ENCODE measurements at regions not wholly inside any gene's neighbourhood (a gene's known extent, or its start where the extent isn't known, plus 50 kb on each side); places are given as distances from the start of the nearest gene placed in this dataset.
"Not testable (repeated sequence)": the region's sequence is repeated elsewhere in the genome, so short reads cannot be mapped to it uniquely, and the experiment has no call there.

- no peak for DNase-seq (ENCODE audit: low read depth)
Observed at GRCh38 chr13:54004026-54004699, 975.5 kb downstream of the OLFM4 start.

- DNase-seq (ENCODE audit: low read depth), result no peak
Observed at GRCh38 chr13:54016542-54016941, 987.9 kb downstream of the OLFM4 start.

GRCh38 chr13:54018485-54018884 lies 989.9 kb downstream of the OLFM4 start:
- DNase-seq (ENCODE audit: low read depth), result no peak

- DNase-seq (ENCODE audit: low read depth), result no peak
Observed at GRCh38 chr13:54029226-54029625, 1000.6 kb downstream of the OLFM4 start.

- DNase-seq (ENCODE audit: low read depth), result no peak
Observed at GRCh38 chr13:54029720-54030119, 1001.1 kb downstream of the OLFM4 start.

- no peak for DNase-seq (ENCODE audit: low read depth)
Observed at GRCh38 chr13:54033323-54033861, 1004.8 kb downstream of the OLFM4 start.

GRCh38 chr13:54034047-54034446 lies 1005.4 kb downstream of the OLFM4 start:
- DNase-seq (ENCODE audit: low read depth), result no peak

GRCh38 chr13:54057416-54057815 lies 1028.8 kb downstream of the OLFM4 start:
- DNase-seq (ENCODE audit: low read depth), result not testable (repeated sequence)

GRCh38 chr13:54069958-54070357 lies 1041.3 kb downstream of the OLFM4 start:
- DNase-seq (ENCODE audit: low read depth), result not testable (repeated sequence)

GRCh38 chr13:54077569-54077968 lies 1049.0 kb downstream of the OLFM4 start:
- DNase-seq (ENCODE audit: low read depth), result no peak

- no peak for DNase-seq (ENCODE audit: low read depth)
Observed at GRCh38 chr13:54078271-54078870, 1049.8 kb downstream of the OLFM4 start.

- DNase-seq (ENCODE audit: low read depth), result not testable (repeated sequence)
Observed at GRCh38 chr13:54082309-54082708, 1053.7 kb downstream of the OLFM4 start.

GRCh38 chr13:54091884-54092283 lies 1063.3 kb downstream of the OLFM4 start:
- no peak for DNase-seq (ENCODE audit: low read depth)

GRCh38 chr13:54092686-54093085 lies 1064.1 kb downstream of the OLFM4 start:
- no peak for DNase-seq (ENCODE audit: low read depth)

GRCh38 chr13:54110597-54110996 lies 1082.0 kb downstream of the OLFM4 start:
- no peak for DNase-seq (ENCODE audit: low read depth)

- no peak for DNase-seq (ENCODE audit: low read depth)
Observed at GRCh38 chr13:54124700-54125099, 1096.1 kb downstream of the OLFM4 start.

GRCh38 chr13:54130931-54131330 lies 1102.3 kb downstream of the OLFM4 start:
- not testable (repeated sequence) for DNase-seq (ENCODE audit: low read depth)

- not testable (repeated sequence) for DNase-seq (ENCODE audit: low read depth)
Observed at GRCh38 chr13:54131433-54131832, 1102.8 kb downstream of the OLFM4 start.

GRCh38 chr13:54132127-54132526 lies 1103.5 kb downstream of the OLFM4 start:
- not testable (repeated sequence) for DNase-seq (ENCODE audit: low read depth)

- not testable (repeated sequence) for DNase-seq (ENCODE audit: low read depth)
Observed at GRCh38 chr13:54132720-54133119, 1104.1 kb downstream of the OLFM4 start.

GRCh38 chr13:54133746-54134145 lies 1105.1 kb downstream of the OLFM4 start:
- no peak for DNase-seq (ENCODE audit: low read depth)

GRCh38 chr13:54144828-54145227 lies 1116.2 kb downstream of the OLFM4 start:
- DNase-seq (ENCODE audit: low read depth), result no peak

- DNase-seq (ENCODE audit: low read depth), result no peak
Observed at GRCh38 chr13:54150851-54151250, 1122.2 kb downstream of the OLFM4 start.

- DNase-seq (ENCODE audit: low read depth), result no peak
Observed at GRCh38 chr13:54162069-54162468, 1133.5 kb downstream of the OLFM4 start.

All from activated gamma-delta T cell treated with anti-CD3 and anti-CD28 coated beads, Interleukin-2, amount 50 U/mL, for 16 hours (primary cell).